ENCODE measurements at regions not wholly inside any gene's neighbourhood (a gene's known extent, or its start where the extent isn't known, plus 50 kb on each side); places are given as distances from the start of the nearest gene placed in this dataset.
"Not testable (repeated sequence)": the region's sequence is repeated elsewhere in the genome, so short reads cannot be mapped to it uniquely, and the experiment has no call there.

DNA sequence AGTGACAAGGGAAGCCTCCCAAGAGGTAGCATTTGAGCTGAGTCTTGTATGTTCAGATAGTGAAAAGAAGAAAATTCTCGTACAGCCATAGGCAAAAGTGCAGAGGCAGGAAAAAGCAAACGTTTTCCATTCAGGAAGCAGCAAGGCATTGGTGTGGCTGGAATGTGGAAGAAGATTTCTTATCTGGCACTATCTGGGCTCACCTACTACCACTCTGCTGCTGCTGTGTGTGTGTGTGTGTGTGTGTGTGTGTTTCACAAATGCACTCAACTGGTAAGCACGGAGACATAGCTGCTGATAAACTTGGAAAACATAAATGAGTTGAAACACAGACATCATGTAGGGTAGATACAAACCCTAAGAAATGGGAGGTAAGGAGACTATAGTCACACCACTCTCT is 92.8 kb upstream of the ARHGAP42 start:
- no peak for DNase-seq
- Histone ChIP-seq H3K4me3 (no peak overlapping the region), H3K36me3 (no peaks in the 10 kb centered on the region), H3K4me1 (no peaks in the 10 kb centered on the region), H3K9me3 (no peaks in the 10 kb centered on the region), H3K27me3 (no peaks in the 10 kb centered on the region), H3K27ac (no peak overlapping the region)
- intact Hi-C loops (cut with DNase I): no loop called here
- WGBS, 2 donors: 26 to 53% methylated on average over 3 of the region's 3 CpGs
- TF ChIP-seq POLR2A (IDR thresholded peaks at IDR 0.05) (no peak), POLR2AphosphoS5 (IDR thresholded peaks at IDR 0.05) (no peak), EP300 (IDR thresholded peaks at IDR 0.05) (no peak)
- TF ChIP-seq, protein P1, sequence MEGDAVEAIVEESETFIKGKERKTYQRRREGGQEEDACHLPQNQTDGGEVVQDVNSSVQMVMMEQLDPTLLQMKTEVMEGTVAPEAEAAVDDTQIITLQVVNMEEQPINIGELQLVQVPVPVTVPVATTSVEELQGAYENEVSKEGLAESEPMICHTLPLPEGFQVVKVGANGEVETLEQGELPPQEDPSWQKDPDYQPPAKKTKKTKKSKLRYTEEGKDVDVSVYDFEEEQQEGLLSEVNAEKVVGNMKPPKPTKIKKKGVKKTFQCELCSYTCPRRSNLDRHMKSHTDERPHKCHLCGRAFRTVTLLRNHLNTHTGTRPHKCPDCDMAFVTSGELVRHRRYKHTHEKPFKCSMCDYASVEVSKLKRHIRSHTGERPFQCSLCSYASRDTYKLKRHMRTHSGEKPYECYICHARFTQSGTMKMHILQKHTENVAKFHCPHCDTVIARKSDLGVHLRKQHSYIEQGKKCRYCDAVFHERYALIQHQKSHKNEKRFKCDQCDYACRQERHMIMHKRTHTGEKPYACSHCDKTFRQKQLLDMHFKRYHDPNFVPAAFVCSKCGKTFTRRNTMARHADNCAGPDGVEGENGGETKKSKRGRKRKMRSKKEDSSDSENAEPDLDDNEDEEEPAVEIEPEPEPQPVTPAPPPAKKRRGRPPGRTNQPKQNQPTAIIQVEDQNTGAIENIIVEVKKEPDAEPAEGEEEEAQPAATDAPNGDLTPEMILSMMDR (IDR thresholded peaks at IDR 0.05): no peak

DNA sequence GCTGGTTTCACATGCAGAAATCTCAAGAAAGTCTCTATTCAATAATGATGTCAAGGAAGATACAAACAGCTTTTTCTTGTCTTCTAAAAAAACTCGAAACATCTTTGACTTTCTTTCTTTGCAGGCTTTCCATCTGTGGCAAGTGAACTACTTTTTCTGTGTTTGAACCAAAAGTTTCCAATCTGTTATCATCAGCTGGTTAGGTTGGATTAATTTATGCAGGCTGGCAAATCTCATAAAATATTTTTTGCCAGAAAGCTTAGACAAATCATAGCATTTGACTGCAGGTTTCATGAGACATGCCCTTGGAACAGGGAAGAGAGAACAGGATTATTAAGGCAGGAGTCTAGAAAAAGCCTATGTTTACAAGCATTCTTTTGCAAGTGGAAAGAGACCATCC is 86.1 kb upstream of the ARHGAP42 start:
- Histone ChIP-seq H3K27me3 (no peaks in the 10 kb centered on the region), H3K4me1 (peaks cover 0 to 7% (median 0%) of the 10 kb centered on the region in 4 donors), H3K9me3 (no peaks in the 10 kb centered on the region), H3K4me3 (no peak overlapping the region), H3K27ac (no peak overlapping the region), H3K36me3 (no peaks in the 10 kb centered on the region)
- no peak for TF ChIP-seq POLR2A (IDR thresholded peaks at IDR 0.05)
- TF ChIP-seq, protein P1 (IDR thresholded peaks at IDR 0.05): no peak
- no peak for TF ChIP-seq POLR2AphosphoS5 (IDR thresholded peaks at IDR 0.05)
- TF ChIP-seq EP300 (IDR thresholded peaks at IDR 0.05): no peak
- intact Hi-C loops (cut with DNase I): no loop called here
- WGBS, 2 donors: 67 to 88% methylated on average over 1 of the region's 1 CpG
- no peak for DNase-seq

DNA sequence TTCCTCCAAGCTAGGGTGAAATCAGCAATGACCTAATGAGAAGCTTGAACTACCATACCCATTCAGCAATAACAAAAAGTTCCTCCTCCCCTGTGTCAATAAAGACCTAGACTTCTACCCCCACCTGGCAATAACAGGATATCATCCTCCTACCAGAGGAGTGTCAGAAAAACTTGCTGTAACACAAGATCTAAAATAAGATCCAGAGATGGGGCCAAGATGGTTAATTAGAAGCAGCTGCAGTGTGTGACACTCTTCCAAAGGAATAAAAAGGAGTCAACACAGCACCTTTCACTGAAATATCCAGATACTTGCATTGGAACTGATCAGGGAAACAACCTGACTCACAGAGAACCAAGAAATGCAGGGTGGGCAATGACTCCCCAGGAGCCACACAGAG is 84.4 kb upstream of the ARHGAP42 start:
- H3K27me3 ChIP-seq: no peaks in the 10 kb centered on the region
- no peak for TF ChIP-seq EP300 (IDR thresholded peaks at IDR 0.05)
- no peak for TF ChIP-seq POLR2AphosphoS5 (IDR thresholded peaks at IDR 0.05)
- no peak for TF ChIP-seq POLR2A (IDR thresholded peaks at IDR 0.05)
- TF ChIP-seq, protein P1 (IDR thresholded peaks at IDR 0.05): no peak
- no peaks in the 10 kb centered on the region for H3K36me3 ChIP-seq
- no peaks in the 10 kb centered on the region for H3K9me3 ChIP-seq
- no peak overlapping the region for H3K4me3 ChIP-seq
- no peak overlapping the region for H3K27ac ChIP-seq
- DNase-seq: no peak
- intact Hi-C loops (cut with DNase I): no loop called here
- H3K4me1 ChIP-seq: peaks cover 0 to 7% (median 0%) of the 10 kb centered on the region in 4 donors

DNA sequence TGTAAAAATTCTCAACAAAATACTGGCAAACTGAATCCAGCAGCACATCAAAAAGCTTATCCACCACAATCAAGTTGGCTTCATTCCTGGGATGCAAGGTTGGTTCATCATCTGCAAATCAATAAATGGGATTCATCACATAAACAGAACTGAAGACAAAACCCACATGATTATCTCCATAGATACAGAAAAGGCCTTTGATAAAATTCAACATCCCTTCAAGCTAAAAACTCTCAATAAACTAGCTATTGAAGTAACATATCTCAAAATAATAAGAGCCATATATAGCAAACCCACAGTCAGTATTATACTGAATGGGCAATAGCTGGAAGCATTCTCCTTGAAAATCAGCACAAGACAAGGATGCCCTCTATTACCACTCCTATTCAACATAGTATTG is 79.3 kb upstream of the ARHGAP42 start:
- H3K4me3 ChIP-seq; H3K36me3 ChIP-seq; H3K27ac ChIP-seq; H3K9me3 ChIP-seq; intact Hi-C loops (cut with DNase I); H3K27me3 ChIP-seq; DNase-seq; H3K4me1 ChIP-seq: not testable (repeated sequence)

DNA sequence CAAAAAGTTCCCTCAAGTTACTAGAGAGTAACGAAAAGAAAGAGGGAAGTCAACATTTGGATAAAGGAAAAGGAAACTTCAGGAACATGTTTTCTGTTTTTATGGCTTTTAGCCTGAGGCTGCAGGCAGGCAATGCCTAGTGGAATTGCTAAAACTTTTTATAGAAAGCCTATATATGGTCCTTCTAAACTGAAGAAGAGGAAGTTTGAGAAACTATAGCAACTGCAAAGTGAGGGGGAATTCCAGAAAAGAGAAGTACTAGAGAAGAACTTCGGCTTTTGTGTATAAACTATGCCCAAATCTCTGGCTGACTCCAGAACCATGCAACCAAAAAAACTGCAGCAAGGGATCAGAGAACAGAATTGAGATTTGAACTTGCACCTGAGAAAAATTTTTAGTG is 74.3 kb upstream of the ARHGAP42 start:
- Histone ChIP-seq H3K36me3 (no peaks in the 10 kb centered on the region), H3K27me3 (no peaks in the 10 kb centered on the region), H3K27ac (no peak overlapping the region), H3K4me3 (no peak overlapping the region), H3K9me3 (no peaks in the 10 kb centered on the region), H3K4me1 (no peaks in the 10 kb centered on the region)
- no peak for DNase-seq
- TF ChIP-seq POLR2A (IDR thresholded peaks at IDR 0.05) (no peak), EP300 (IDR thresholded peaks at IDR 0.05) (no peak), POLR2AphosphoS5 (IDR thresholded peaks at IDR 0.05) (no peak)
- TF ChIP-seq, protein P1 (IDR thresholded peaks at IDR 0.05): no peak
- intact Hi-C loops (cut with DNase I): no loop called here
- WGBS, 2 donors: 12 to 19% methylated on average over 2 of the region's 2 CpGs
